ENCODE measurements at regions not wholly inside any gene's neighbourhood (a gene's known extent, or its start where the extent isn't known, plus 50 kb on each side); places are given as distances from the start of the nearest gene placed in this dataset.

DNA sequence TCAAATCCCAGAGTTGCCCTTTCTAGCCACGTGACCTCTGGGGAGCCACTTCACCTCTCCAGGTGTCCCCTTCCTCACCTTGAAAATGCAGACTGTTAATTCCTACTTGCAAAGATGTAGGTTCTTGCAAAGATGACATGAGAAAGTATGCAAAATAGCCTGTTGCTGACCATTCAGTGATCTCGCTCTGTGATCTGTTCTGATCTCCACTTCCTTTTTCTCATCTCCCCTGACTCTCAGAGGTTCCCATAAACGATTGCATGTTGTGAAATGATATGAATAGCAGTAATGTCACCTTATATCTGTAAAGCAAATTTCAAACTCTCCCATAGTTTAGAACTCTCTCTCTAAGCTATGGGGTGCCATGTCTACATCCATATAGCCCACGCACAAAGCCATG lies 182.3 kb downstream of the TMEM132E start:
- no peak overlapping the region for H3K9ac ChIP-seq (ENCODE audit: low read length)
- no peaks in the 10 kb centered on the region for H3K36me3 ChIP-seq (ENCODE audit: control insufficient read depth, insufficient read depth, low read length)
- no peaks in the 10 kb centered on the region for H3K9me3 ChIP-seq (ENCODE audit: control insufficient read depth, insufficient read depth, low read depth, low read length)
- H3K4me1 ChIP-seq (ENCODE audit: control insufficient read depth, insufficient read depth, low read length), result peaks cover 15% of the 10 kb centered on the region
- no peak overlapping the region for H3K4me3 ChIP-seq (ENCODE audit: low read depth, low read length)
- H3K27me3 ChIP-seq (ENCODE audit: control insufficient read depth, insufficient read depth, low read length), result no peaks in the 10 kb centered on the region
- H3K27ac ChIP-seq (ENCODE audit: low read depth, low read length), result no peak overlapping the region

DNA sequence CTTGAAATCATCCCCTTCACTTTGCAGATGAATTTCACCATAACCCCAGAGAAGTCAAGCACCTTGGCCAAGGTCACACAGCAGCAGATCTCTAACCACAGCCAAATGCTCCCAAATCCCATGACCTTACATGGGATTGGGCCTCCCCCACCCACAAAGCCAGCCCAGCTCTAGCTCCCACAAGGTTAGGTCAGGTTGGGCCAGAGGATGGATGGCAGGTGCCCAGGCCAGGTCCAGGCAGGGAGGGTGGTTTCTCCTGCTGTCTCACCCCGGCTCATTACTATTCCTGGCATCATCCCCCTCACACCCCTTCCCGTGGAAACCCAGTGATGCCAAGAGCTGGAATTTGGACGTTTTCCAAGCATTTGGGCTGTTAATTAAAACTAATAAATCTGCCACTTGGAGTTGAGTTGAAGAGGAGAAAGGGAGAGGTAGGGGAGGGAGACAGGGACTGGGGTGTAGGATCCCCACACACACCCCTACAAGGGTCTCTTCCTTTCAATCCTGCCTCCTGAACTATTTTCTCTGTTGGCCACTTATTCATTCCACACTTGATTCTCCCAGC lies 181.6 kb downstream of the TMEM132E start:
- H3K9me3 ChIP-seq (ENCODE audit: control insufficient read depth, insufficient read depth, low read depth, low read length), result no peaks in the 10 kb centered on the region
- peaks cover 22% of the 10 kb centered on the region for H3K4me1 ChIP-seq (ENCODE audit: control insufficient read depth, insufficient read depth, low read length)
- H3K27ac ChIP-seq (ENCODE audit: low read depth, low read length), result no peak overlapping the region
- no peaks in the 10 kb centered on the region for H3K27me3 ChIP-seq (ENCODE audit: control insufficient read depth, insufficient read depth, low read length)
- no peak overlapping the region for H3K9ac ChIP-seq (ENCODE audit: low read length)
- no peaks in the 10 kb centered on the region for H3K36me3 ChIP-seq (ENCODE audit: control insufficient read depth, insufficient read depth, low read length)
- H3K4me3 ChIP-seq (ENCODE audit: low read depth, low read length), result no peak overlapping the region

DNA sequence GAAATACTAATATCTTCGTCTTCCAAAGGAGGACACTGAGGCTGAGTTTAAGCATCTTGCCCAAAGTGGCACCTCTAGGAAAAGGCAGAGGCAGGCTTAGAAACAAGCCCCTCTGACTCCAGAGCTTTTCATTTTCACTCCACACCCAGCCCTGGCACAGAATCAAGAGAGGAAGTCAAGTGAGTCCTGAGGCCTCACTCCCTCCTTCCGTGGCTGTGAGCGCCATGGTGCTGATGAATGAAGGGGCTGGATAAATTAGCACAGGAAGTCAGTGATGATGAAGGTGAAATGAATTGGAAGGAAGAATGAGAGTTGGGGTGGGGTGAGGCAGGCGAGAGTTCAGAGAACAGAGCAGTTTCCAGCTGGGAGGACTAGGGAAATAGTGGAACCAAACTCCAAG lies 179.3 kb downstream of the TMEM132E start:
- H3K36me3 ChIP-seq (ENCODE audit: control insufficient read depth, insufficient read depth, low read length), result no peaks in the 10 kb centered on the region
- H3K4me1 ChIP-seq (ENCODE audit: control insufficient read depth, insufficient read depth, low read length), result peaks cover 18% of the 10 kb centered on the region
- H3K9me3 ChIP-seq (ENCODE audit: control insufficient read depth, insufficient read depth, low read depth, low read length), result no peaks in the 10 kb centered on the region
- no peaks in the 10 kb centered on the region for H3K27me3 ChIP-seq (ENCODE audit: control insufficient read depth, insufficient read depth, low read length)
- H3K9ac ChIP-seq (ENCODE audit: low read length), result no peak overlapping the region
- H3K4me3 ChIP-seq (ENCODE audit: low read depth, low read length), result no peak overlapping the region
- H3K27ac ChIP-seq (ENCODE audit: low read depth, low read length), result no peak overlapping the region

DNA sequence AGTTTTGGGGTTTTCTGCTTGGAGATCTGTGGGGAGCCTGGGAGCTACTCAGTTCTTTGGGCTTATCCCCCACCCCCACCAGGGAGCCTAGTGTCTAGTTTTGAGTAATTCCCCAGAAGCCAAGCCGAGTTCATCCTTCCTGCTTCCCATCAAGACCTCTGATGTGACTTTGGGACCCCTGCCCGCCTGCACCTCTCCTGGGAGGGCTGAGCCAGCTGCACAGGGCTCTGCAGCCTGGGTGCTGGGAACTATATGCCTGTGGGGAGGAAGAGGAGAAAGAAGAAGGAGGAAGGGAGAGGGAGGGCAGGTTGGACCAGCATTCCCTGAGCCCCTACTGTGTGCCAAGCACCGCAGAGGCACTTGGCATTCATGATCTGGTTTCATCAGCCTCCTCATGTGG lies 178.9 kb downstream of the TMEM132E start:
- Histone ChIP-seq H3K36me3 (ENCODE audit: control insufficient read depth, insufficient read depth, low read length) (no peaks in the 10 kb centered on the region), H3K27me3 (ENCODE audit: control insufficient read depth, insufficient read depth, low read length) (peaks cover under 1% of the 10 kb centered on the region; the same call in 1 of the 2 replicates), H3K27ac (ENCODE audit: low read depth, low read length) (no peak overlapping the region), H3K9ac (ENCODE audit: low read length) (no peak overlapping the region), H3K4me3 (ENCODE audit: low read depth, low read length) (no peak overlapping the region), H3K4me1 (ENCODE audit: control insufficient read depth, insufficient read depth, low read length) (peaks cover 18% of the 10 kb centered on the region), H3K9me3 (ENCODE audit: control insufficient read depth, insufficient read depth, low read depth, low read length) (no peaks in the 10 kb centered on the region)

DNA sequence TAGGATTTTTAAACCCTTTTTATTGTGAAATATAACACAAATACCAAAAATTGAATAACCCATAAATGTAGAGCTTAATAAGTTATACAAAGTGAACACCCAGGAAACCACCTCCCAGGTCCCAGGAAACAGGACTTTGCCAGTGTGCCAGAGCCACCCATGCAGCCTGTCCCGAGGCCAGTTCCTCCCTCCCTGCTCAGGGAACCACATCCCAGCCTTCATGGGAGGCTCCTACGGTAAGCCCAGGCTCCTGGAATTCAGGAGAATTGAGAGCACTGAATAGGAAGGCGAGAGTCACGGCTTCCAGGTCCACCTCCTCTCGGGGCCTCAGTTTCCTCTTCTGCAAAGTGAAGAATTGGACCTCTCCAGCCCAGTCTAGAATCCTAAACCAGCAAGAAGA lies 178.2 kb downstream of the TMEM132E start:
- H3K27me3 ChIP-seq (ENCODE audit: control insufficient read depth, insufficient read depth, low read length), result peaks cover 7% of the 10 kb centered on the region; the same call in 1 of the 2 replicates
- no peak overlapping the region for H3K27ac ChIP-seq (ENCODE audit: low read depth, low read length)
- H3K9ac ChIP-seq (ENCODE audit: low read length), result no peak overlapping the region

DNA sequence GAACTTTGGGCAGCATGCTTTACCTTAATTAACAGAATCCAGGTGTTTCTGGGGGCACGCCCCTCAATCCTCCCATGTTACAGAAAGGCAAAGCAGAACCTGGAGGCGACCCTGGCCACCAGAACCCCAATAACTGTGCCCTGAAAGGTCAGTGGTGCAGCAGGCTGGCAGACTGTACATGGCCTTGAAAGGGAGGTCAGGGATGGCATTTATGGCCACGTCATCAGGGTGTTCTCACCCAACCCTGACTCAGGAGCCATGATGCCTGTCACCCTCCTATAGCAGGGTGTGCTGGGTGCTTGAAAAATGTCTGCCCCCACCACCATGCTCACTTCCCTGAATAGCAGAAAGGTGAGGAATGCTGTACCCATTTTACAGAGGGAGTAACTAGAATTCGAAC lies 177.7 kb downstream of the TMEM132E start:
- Histone ChIP-seq H3K9ac (ENCODE audit: low read length) (no peak overlapping the region), H3K9me3 (ENCODE audit: control insufficient read depth, insufficient read depth, low read depth, low read length) (no peaks in the 10 kb centered on the region), H3K4me1 (ENCODE audit: control insufficient read depth, insufficient read depth, low read length) (peaks cover 18% of the 10 kb centered on the region), H3K36me3 (ENCODE audit: control insufficient read depth, insufficient read depth, low read length) (no peaks in the 10 kb centered on the region), H3K4me3 (ENCODE audit: low read depth, low read length) (no peak overlapping the region), H3K27ac (ENCODE audit: low read depth, low read length) (no peak overlapping the region), H3K27me3 (ENCODE audit: control insufficient read depth, insufficient read depth, low read length) (peaks cover 10% of the 10 kb centered on the region; the same call in 1 of the 2 replicates)

More for the DNA sequence above, 178.2 kb downstream of the TMEM132E start:
- H3K9me3 ChIP-seq (ENCODE audit: control insufficient read depth, insufficient read depth, low read depth, low read length), result no peaks in the 10 kb centered on the region
- no peak overlapping the region for H3K4me3 ChIP-seq (ENCODE audit: low read depth, low read length)
- no peaks in the 10 kb centered on the region for H3K36me3 ChIP-seq (ENCODE audit: control insufficient read depth, insufficient read depth, low read length)
- peaks cover 18% of the 10 kb centered on the region for H3K4me1 ChIP-seq (ENCODE audit: control insufficient read depth, insufficient read depth, low read length)

DNA sequence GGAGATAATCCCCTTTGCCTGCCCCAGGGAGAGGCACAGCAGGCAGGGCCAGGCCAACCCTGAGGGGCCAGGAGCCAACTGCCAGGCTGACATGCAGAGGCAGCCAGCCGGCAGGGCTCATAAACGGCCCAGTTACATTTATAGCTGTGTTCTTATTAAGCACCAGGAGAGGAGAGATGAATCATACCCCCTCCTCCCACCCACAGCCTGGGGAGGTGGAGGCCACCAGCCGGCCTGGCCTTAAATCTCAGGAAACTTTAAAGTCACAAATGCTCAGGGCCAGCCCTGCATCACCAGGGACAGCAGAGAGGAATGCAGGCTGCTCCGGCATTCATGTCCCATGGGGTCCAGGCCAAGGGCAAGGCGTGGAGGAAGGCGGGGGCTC lies 177.2 kb downstream of the TMEM132E start:
- H3K27me3 ChIP-seq (ENCODE audit: control insufficient read depth, insufficient read depth, low read length), result peaks cover 10% of the 10 kb centered on the region; the same call in 1 of the 2 replicates
- H3K9me3 ChIP-seq (ENCODE audit: control insufficient read depth, insufficient read depth, low read depth, low read length), result no peaks in the 10 kb centered on the region
- H3K36me3 ChIP-seq (ENCODE audit: control insufficient read depth, insufficient read depth, low read length), result no peaks in the 10 kb centered on the region
- H3K4me1 ChIP-seq (ENCODE audit: control insufficient read depth, insufficient read depth, low read length), result peaks cover 18% of the 10 kb centered on the region
- no peak overlapping the region for H3K27ac ChIP-seq (ENCODE audit: low read depth, low read length)
- no peak overlapping the region for H3K4me3 ChIP-seq (ENCODE audit: low read depth, low read length)
- no peak overlapping the region for H3K9ac ChIP-seq (ENCODE audit: low read length)

DNA sequence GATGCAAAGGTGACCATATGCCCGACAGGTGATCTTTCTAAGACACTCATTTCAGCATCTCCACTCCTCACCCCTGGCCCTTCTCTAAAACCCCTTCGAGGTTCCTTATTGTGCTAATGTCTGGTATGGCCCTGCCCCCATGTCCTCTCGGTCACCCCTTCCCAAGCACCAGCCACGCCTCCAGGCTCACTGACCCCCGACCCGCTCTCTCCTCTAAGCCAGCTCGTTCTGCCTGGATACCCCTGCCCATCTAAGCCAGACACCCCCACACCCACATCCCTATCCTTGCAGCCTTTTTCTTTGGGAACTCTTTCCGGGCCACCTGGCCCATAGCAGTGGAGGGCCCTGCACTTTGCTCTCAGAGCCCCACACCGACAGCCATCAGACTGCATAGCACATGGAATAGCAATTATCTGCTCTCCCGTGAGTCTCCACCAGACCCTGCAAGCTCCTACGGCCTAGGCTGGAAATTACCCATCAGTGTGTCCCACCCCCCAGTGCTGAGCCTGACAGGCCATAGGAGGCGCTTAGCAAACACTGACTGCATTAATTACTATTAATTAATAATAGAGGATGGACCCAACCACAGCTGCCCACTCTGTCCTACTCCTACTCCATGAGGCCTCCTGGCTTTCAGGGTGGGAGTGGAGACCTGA lies 176.7 kb downstream of the TMEM132E start:
- Histone ChIP-seq H3K4me1 (ENCODE audit: control insufficient read depth, insufficient read depth, low read length) (peaks cover 18% of the 10 kb centered on the region), H3K9ac (ENCODE audit: low read length) (no peak overlapping the region), H3K27ac (ENCODE audit: low read depth, low read length) (no peak overlapping the region), H3K4me3 (ENCODE audit: low read depth, low read length) (no peak overlapping the region), H3K36me3 (ENCODE audit: control insufficient read depth, insufficient read depth, low read length) (no peaks in the 10 kb centered on the region), H3K27me3 (ENCODE audit: control insufficient read depth, insufficient read depth, low read length) (peaks cover 10% of the 10 kb centered on the region; the same call in 1 of the 2 replicates), H3K9me3 (ENCODE audit: control insufficient read depth, insufficient read depth, low read depth, low read length) (no peaks in the 10 kb centered on the region)

DNA sequence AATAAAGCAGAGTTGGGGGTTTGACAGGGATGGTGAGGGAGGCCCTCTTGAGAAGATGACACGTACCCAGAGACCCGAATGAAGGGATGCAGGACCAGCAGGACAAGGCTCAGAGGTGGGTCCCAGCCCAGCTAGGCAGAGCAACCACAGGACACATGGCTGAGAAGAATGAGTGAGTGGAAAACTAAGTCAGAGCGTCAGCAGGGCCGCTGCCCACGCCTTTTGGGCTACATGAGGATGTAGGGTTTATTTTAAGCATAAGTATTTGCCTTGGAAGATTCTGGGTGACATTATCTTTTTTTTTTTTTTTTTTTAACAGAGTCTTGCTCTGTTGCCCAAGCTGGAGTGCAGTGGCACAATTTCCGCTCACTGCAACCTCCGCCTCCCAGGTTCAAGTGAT lies 176.0 kb downstream of the TMEM132E start:
- Histone ChIP-seq H3K9ac (ENCODE audit: low read length) (no peak overlapping the region), H3K4me1 (ENCODE audit: control insufficient read depth, insufficient read depth, low read length) (peaks cover 19% of the 10 kb centered on the region), H3K27me3 (ENCODE audit: control insufficient read depth, insufficient read depth, low read length) (peaks cover 10% of the 10 kb centered on the region; the same call in 1 of the 2 replicates), H3K4me3 (ENCODE audit: low read depth, low read length) (no peak overlapping the region), H3K9me3 (ENCODE audit: control insufficient read depth, insufficient read depth, low read depth, low read length) (no peaks in the 10 kb centered on the region), H3K36me3 (ENCODE audit: control insufficient read depth, insufficient read depth, low read length) (no peaks in the 10 kb centered on the region), H3K27ac (ENCODE audit: low read depth, low read length) (no peak overlapping the region)

DNA sequence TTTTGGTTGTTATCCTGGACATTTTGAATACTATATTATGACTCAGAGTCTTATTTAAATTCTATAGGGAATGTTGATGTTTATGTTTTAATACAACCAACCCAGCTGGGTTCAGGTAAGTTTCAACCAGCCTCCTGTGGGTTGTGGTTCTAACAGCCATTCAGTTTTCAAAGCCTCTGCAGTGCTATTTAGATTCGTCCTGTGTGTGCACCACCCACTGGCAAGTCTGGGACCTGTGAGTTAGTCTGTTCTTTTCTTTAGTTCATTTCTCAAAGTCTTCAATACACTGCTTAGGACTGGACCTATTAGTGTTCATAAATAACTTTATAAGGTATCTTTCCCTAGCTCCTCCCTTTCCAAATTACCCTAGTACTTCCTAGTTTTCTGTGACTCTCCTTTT lies 170.6 kb downstream of the TMEM132E start:
- no peak overlapping the region for H3K4me3 ChIP-seq (ENCODE audit: low read depth, low read length)
- no peaks in the 10 kb centered on the region for H3K36me3 ChIP-seq (ENCODE audit: control insufficient read depth, insufficient read depth, low read length)
- H3K27ac ChIP-seq (ENCODE audit: low read depth, low read length), result no peak overlapping the region
- no peak overlapping the region for H3K9ac ChIP-seq (ENCODE audit: low read length)
- no peaks in the 10 kb centered on the region for H3K9me3 ChIP-seq (ENCODE audit: control insufficient read depth, insufficient read depth, low read depth, low read length)
- H3K27me3 ChIP-seq (ENCODE audit: control insufficient read depth, insufficient read depth, low read length), result peaks cover 10% of the 10 kb centered on the region; the same call in 1 of the 2 replicates
- 0 out of 2 replicates have a peak, but pooled peaks cover 7% of the 10 kb centered on the region for H3K4me1 ChIP-seq (ENCODE audit: control insufficient read depth, insufficient read depth, low read length)

DNA sequence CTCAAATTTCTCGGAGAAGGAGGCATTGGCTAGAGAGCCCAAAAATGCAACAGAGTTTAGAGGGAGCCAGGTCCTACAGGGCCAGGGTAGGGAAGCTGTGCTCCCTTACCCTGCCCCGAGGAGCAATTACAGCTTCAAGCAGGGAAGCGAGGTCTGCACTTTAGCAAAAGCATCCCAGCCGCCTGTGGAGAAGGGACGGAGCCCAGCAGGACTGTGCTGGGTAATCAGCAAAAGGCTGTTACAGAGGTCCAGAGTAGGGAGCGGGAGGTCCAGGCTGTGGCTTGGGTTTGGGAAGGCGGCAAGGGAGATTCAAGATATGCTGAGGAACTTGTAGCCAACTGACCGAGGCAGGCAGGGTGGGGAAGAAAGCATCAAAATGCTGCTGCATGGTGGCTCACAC lies 162.6 kb downstream of the TMEM132E start:
- Histone ChIP-seq H3K9ac (ENCODE audit: low read length) (no peak overlapping the region), H3K4me1 (ENCODE audit: control insufficient read depth, insufficient read depth, low read length) (no peaks in the 10 kb centered on the region), H3K36me3 (ENCODE audit: control insufficient read depth, insufficient read depth, low read length) (no peaks in the 10 kb centered on the region), H3K9me3 (ENCODE audit: control insufficient read depth, insufficient read depth, low read depth, low read length) (no peaks in the 10 kb centered on the region), H3K27ac (ENCODE audit: low read depth, low read length) (no peak overlapping the region), H3K27me3 (ENCODE audit: control insufficient read depth, insufficient read depth, low read length) (no peaks in the 10 kb centered on the region; the same call in 1 of the 2 replicates), H3K4me3 (ENCODE audit: low read depth, low read length) (no peak overlapping the region)
